ENCODE measurements at regions not wholly inside any gene's neighbourhood (a gene's known extent, or its start where the extent isn't known, plus 50 kb on each side); places are given as distances from the start of the nearest gene placed in this dataset.

GRCh38 chr6:97405818-97406409 is 122.9 kb upstream of the MMS22L start:
- no peak overlapping the region for H3K4me3 ChIP-seq (replicated peaks; ENCODE audit: insufficient read depth, low read length)
- TF ChIP-seq CTCF (IDR thresholded peaks at IDR 0.05; ENCODE audit: insufficient read depth, low read length) (no peak), SPI1 (IDR thresholded peaks at IDR 0.05; ENCODE audit: borderline replicate concordance, low read depth) (no peak), REST (IDR thresholded peaks at IDR 0.05; ENCODE audit: insufficient replicate concordance, low read depth) (no peak), POLR2AphosphoS5 (IDR thresholded peaks at IDR 0.05; ENCODE audit: low read depth) (no peak), GABPA (IDR thresholded peaks at IDR 0.05; ENCODE audit: low read depth) (no peak)
- no peaks in the 10 kb centered on the region for H3K27me3 ChIP-seq (ENCODE audit: insufficient read depth, poor library complexity, severe bottlenecking)
- DNase-seq (ENCODE audit: low read depth in 1 of 2, low spot score in 1 of 2), result no peak
- H3K27ac ChIP-seq (replicated peaks), result no peak overlapping the region

GRCh38 chr6:97406633-97407032 is 123.6 kb upstream of the MMS22L start:
- Histone ChIP-seq H3K4me3 (replicated peaks; ENCODE audit: insufficient read depth, low read length) (no peak overlapping the region), H3K27me3 (ENCODE audit: insufficient read depth, poor library complexity, severe bottlenecking) (no peaks in the 10 kb centered on the region), H3K27ac (replicated peaks) (no peak overlapping the region)
- no peak for DNase-seq (ENCODE audit: low read depth in 1 of 2, low spot score in 1 of 2)
- TF ChIP-seq SPI1 (IDR thresholded peaks at IDR 0.05; ENCODE audit: borderline replicate concordance, low read depth), result no peak
- TF ChIP-seq CTCF (IDR thresholded peaks at IDR 0.05; ENCODE audit: insufficient read depth, low read length), result no peak

GRCh38 chr6:97411610-97412009 is 128.6 kb upstream of the MMS22L start:
- no peak overlapping the region for H3K4me3 ChIP-seq (replicated peaks; ENCODE audit: insufficient read depth, low read length)
- H3K27me3 ChIP-seq (ENCODE audit: insufficient read depth, poor library complexity, severe bottlenecking), result no peaks in the 10 kb centered on the region
- H3K27ac ChIP-seq (replicated peaks), result no peak overlapping the region
- TF ChIP-seq CTCF (IDR thresholded peaks at IDR 0.05; ENCODE audit: insufficient read depth, low read length) (no peak), GABPA (IDR thresholded peaks at IDR 0.05; ENCODE audit: low read depth) (no peak), SPI1 (IDR thresholded peaks at IDR 0.05; ENCODE audit: borderline replicate concordance, low read depth) (no peak), POLR2AphosphoS5 (IDR thresholded peaks at IDR 0.05; ENCODE audit: low read depth) (no peak), REST (IDR thresholded peaks at IDR 0.05; ENCODE audit: insufficient replicate concordance, low read depth) (no peak)
- DNase-seq (ENCODE audit: low read depth in 1 of 2, low spot score in 1 of 2), result no peak

DNA sequence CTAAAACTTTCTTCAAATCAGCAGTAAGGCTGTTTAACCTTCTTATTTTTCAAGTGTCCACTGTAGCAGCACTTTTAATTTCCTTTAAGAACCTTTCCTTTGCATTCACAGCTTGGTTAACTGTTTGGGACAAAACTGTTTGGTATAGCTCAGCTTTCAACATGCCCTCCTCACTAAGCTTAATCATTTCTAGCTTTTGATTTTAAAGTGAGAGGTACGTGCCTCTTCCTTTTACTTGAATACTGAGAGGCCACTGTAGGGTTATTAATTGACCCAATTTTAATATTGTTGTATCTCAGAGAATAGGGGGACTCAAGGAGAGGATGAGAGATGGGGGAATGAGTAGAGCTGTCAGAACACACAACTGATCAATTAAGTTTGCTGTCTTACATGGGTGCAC is 129.5 kb upstream of the MMS22L start:
- H3K4me3 ChIP-seq (replicated peaks; ENCODE audit: insufficient read depth, low read length), result no peak overlapping the region
- TF ChIP-seq GABPA (IDR thresholded peaks at IDR 0.05; ENCODE audit: low read depth), result no peak
- TF ChIP-seq POLR2AphosphoS5 (IDR thresholded peaks at IDR 0.05; ENCODE audit: low read depth), result no peak
- TF ChIP-seq REST (IDR thresholded peaks at IDR 0.05; ENCODE audit: insufficient replicate concordance, low read depth), result no peak
- TF ChIP-seq CTCF (IDR thresholded peaks at IDR 0.05; ENCODE audit: insufficient read depth, low read length), result no peak
- no peak for TF ChIP-seq SPI1 (IDR thresholded peaks at IDR 0.05; ENCODE audit: borderline replicate concordance, low read depth)
- DNase-seq (ENCODE audit: low read depth in 1 of 2, low spot score in 1 of 2), result no peak
- H3K27ac ChIP-seq (replicated peaks), result no peak overlapping the region
- H3K27me3 ChIP-seq (ENCODE audit: insufficient read depth, poor library complexity, severe bottlenecking), result no peaks in the 10 kb centered on the region

Measured in HL-60 (cell line).